ENCODE measurements at regions not wholly inside any gene's neighbourhood (a gene's known extent, or its start where the extent isn't known, plus 50 kb on each side); places are given as distances from the start of the nearest gene placed in this dataset.

- no peak for TF ChIP-seq CTCF (IDR thresholded peaks at IDR 0.05)
- TF ChIP-seq POLR2A (IDR thresholded peaks at IDR 0.05), result no peak
Observed at GRCh38 chr5:89374818-89375521, 492.0 kb upstream of the MEF2C start.
